Urothelium cell line (cell line): ENCODE measurements at regions not wholly inside any gene's neighbourhood (a gene's known extent, or its start where the extent isn't known, plus 50 kb on each side); places are given as distances from the start of the nearest gene placed in this dataset.
A peak's percentile ranks its signal among the peaks of the same experiment; 100 is the strongest.

Source experiments
- DNase-seq: peaks from one replicate; pipeline ENCODE4 v3.0.0; 2011; ENCODE audit warnings: low spot score, mixed read lengths
- FAIRE-seq: peaks from 2 replicates; lab custom pipeline; 2011; peaks lifted over from hg19 to GRCh38; lab: Jason Lieb, UNC

GRCh38 chr3:15942936-15943335 lies 145.2 kb upstream of the ANKRD28 start:
- DNase-seq (no peak), FAIRE-seq (no peak)

DNA sequence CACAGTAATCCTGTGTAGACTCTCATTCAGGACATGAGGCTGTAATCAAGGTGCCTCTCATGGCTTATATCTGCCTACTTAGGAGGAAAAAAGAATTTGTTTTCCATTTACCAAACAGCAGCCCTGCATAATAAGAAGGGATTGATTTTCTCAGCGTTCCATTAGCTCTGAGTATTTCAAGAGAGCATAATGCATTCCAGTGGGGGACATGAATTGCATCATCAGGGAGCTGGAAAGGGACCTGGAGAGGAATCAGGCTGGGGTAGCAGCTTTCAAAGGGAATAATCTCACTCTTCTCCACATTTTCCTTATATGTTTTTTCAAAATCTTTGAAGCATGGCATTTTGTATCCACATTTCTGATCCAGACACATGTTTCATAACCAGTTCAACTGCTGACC lies 150.6 kb upstream of the ANKRD28 start:
- no peak for DNase-seq
- no peak for FAIRE-seq

GRCh38 chr3:15952543-15953175 lies 154.9 kb upstream of the ANKRD28 start:
- FAIRE-seq, result no peak
- DNase-seq, result no peak

DNA sequence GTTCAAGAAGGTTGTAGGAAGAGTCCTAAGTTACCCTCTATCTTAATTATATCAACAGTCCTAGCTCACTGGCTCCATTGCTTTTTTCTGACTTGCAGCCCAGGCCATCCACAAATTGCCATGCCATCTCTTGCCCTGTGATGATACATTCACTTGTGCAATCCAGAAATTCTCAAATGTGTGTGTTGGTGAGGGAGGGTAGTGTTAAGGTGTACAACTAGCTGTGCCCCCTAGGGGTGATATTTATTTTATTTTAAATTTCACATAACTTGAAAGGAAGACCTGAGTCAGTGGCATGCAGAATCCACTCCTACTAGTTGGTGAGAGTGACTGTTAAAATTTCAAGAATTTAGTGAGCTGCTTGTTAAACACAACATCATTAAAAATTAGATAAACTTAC lies 156.1 kb upstream of the ANKRD28 start:
- DNase-seq, result no peak
- FAIRE-seq, result no peak

DNA sequence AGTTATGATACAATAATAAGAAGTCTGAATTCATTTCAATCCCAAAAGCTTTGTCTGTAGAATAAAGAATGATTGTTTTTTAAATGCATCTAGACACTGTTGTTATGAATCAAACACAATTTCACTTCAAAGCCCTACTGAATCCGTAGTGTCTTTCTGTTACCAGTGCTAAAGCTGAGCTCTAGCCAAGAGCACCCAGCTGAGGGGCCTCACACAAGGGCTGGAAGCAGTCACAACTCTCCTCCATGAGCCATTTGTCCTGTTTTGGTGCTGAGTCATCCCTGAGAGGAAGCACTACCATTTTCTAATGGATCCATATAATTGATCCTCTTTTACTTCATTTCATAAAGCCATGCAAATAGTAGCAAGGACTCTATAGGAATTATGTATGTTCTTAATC lies 158.2 kb upstream of the ANKRD28 start:
- FAIRE-seq (no peak), DNase-seq (no peak)

- DNase-seq (no peak), FAIRE-seq (no peak)
Measured at GRCh38 chr3:15958692-15959433, 161.1 kb upstream of the ANKRD28 start.

DNA sequence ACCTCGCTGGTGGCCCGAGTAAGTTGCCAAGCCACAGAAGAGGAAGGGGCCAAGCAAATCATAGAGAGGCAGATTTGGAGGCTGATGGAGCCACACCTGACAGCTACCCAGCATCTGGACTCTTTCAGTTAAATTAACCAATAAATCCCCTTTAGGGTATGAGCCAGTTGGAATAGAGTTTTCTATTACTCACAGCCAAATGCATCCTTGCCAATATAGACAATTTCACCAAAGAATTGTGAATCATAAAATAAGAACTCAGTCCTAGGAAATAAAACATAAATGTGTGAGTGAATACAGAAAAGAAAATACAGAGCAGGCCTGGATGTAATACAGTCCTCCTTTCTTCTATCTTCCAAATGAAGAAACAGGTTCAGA lies 161.6 kb upstream of the ANKRD28 start:
- peak; percentile 37 for FAIRE-seq
- no peak for DNase-seq

- FAIRE-seq, result no peak
- DNase-seq, result peak; percentile 16
Measured at GRCh38 chr3:15964605-15965442, 167.0 kb upstream of the ANKRD28 start.

GRCh38 chr3:15967577-15967976 lies 169.8 kb upstream of the ANKRD28 start:
- FAIRE-seq (no peak), DNase-seq (no peak)

GRCh38 chr3:15969874-15970640 lies 172.3 kb upstream of the ANKRD28 start:
- FAIRE-seq (no peak), DNase-seq (no peak)

DNA sequence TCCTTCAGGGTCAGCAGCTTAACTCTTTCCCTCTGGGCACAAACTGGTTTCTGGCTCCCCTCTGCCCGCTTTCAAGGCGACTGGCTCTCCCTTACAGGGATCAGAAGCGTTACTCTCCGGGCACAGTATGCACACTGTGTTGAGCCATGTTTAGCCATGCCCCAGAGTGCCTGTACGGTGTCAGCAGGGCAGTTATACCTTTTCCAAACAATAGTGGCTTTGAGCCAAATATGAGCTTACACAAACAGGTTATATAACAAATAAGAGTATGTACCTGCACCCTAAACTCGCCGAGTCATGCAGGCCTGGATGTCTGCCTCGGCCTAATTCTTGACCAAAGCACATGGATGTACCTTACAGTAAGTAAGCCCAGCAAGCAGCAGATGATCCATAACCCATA lies 175.6 kb upstream of the ANKRD28 start:
- no peak for DNase-seq
- no peak for FAIRE-seq

DNA sequence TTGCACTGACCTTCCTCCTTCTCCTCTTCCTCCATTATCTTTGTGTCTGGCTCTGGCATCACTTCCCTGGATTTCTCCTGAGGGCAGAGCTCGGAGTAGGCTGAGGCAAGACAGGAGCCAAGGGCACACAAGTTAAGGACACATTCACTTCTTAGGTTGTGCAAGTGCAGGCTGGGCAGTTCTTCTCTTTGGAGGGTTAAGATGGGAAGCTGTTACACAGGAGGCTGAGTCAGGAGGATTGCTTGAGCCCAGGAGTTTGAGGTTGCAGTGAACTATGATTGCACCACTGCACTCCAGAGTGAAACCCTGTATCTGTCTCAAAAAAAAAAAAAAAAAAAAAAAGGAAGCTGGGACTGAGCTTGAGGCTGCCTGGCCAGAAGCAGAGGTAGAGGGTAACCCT lies 176.2 kb upstream of the ANKRD28 start:
- FAIRE-seq (no peak), DNase-seq (no peak)

DNA sequence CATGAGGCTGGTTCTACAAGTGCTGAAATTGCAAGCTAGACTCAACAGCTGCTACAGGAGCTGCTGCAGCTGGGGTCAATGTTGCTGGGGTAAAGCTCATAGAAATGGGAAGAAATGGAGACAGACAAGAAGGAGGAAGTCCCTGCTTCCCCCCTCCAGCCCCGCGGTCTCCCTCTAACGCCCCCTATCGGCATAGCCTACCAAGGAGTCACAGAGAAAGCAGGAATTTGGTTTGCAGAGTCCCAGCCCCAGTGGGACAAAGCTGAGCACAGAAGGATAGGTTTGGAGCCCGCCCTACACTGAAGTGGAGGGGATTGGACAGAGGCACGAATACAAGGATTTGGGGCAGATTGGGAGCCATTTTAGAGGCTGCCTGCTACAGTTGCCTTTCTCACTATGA lies 176.9 kb upstream of the ANKRD28 start:
- FAIRE-seq, result no peak
- no peak for DNase-seq

- FAIRE-seq, result no peak
Measured at GRCh38 chr3:15976524-15976923, 178.7 kb upstream of the ANKRD28 start.

GRCh38 chr3:15977090-15977489 lies 179.3 kb upstream of the ANKRD28 start:
- no peak for DNase-seq
- FAIRE-seq, result no peak

More at GRCh38 chr3:15976524-15976923, 178.7 kb upstream of the ANKRD28 start:
- DNase-seq, result no peak

DNA sequence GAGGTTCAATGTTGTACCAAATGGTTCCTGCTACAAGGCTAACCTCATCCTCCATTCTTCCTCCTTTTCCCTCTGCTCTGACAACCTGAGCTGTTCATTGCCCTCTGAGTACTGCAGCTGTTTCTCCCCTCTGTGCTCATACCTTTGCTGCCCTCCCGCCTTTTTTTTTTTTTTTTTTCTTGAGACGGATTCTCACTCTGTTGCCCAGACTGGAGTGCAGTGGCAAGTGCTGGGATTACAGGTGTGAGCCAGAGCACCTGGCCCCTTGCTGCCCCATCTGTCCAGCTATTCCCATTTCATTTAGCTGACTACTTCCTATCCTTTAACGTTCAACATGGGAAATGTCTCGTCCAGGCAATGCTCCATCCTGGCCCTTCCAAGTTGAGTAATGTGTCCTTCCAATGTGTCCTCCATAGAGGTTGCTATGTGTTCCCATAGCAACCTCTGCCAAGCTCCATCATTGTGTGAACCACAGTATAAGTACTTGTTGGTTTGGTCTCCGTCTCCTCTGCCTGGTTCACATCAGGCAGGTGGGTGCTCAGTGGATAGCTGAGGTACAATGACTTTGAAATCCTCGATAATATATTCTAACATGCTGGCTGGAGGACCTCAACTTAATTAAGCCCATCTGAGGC lies 179.9 kb upstream of the ANKRD28 start:
- FAIRE-seq (peak; percentile 52), DNase-seq (no peak)

DNA sequence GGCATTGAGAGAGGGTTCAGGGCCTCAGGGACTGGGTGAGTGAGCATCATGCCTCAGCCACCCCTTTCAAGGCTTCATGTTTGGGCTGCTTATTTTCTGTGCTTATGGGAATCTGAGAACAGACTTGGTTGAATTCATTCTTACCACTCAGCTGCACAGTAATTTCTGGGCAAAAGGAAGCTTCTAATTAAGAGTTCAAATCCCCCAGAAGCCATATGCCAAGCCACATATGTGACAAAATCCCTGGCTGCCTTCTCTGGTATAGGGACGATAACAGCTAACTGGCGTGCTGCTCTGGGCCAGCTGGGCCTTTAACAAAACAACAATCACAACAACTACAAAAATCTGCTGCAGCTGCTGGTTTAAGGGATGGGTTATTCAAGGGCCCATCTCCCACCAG lies 181.0 kb upstream of the ANKRD28 start:
- FAIRE-seq, result no peak
- no peak for DNase-seq

- no peak for DNase-seq
- FAIRE-seq, result no peak
Measured at GRCh38 chr3:15979495-15979894, 181.7 kb upstream of the ANKRD28 start.

DNA sequence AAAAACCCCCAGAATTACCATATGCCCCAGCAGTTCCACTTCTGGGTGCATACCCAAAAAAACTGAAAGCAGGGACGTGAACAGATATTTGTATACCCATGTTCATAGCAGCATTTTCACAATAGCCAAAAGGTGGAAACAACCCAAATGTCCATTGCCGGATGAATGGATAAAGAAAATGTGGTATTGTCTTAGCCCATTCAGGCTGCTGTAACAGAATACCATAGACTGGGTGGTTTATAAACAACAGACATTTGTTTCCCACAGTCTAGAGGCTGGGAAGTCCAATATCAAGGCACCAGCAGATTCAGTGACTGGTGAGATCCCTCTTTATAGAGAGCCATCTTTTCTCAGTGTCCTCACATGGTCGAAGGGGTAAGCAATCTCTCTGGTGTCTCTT lies 182.1 kb upstream of the ANKRD28 start:
- no peak for FAIRE-seq

DNA sequence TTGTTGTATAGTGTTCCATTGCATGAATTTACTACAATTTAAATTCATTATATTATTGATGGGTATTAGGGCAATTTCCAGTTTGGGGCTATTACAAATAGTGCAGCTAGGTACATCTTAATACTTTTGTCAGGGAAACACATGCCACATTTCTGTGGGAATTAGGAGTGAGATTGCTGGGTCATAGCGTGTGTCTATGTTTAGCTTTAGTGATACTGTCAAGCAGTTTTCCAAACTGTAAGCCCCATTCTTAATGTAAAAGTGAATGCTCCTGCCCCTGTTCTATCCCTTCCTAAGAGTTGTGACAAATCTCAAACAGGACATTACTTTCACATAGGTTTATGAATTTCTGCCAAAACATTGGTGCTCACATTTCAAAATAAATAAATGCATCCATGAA lies 184.5 kb upstream of the ANKRD28 start:
- DNase-seq, result no peak
- no peak for FAIRE-seq

More for the DNA sequence above, 182.1 kb upstream of the ANKRD28 start:
- DNase-seq, result no peak
